GM18505 (cell line): ENCODE measurements at regions not wholly inside any gene's neighbourhood (a gene's known extent, or its start where the extent isn't known, plus 50 kb on each side); places are given as distances from the start of the nearest gene placed in this dataset.

Experiments used
- ATAC-seq: cut with Tn5 transposase; IDR thresholded peaks from one replicate; pipeline ENCODE4 v1.9.1; 2021; ENCODE audit not compliant: unreplicated experiment
- POLR2A ChIP-seq: IDR thresholded peaks from 4 replicates; pipeline ENCODE4 v1.6.1; 2011; ENCODE audit warnings: borderline replicate concordance; ENCODE audit not compliant: insufficient read depth, insufficient read length; ENCODE audit errors: extremely low read depth

DNA sequence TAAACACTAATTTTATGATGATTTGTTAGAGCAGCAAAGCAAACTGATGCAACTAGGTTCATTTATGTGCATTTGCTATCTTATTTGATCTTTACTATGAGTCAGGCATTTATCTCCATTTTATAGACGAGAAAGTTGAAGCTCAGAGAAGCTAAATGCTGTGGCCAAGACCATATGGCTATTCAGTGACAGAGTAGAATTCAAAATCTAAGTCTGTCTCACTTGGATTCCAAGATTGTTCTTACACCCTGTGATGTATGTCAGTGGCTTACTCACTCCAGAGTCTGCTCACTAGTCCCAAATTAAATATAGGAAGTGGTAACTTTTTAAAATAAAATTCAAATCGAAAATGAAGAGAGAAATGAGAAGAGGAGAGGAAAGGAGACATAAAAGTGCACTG, 114.0 kb upstream of the DDX18 start:
- no peak for ATAC-seq
- TF ChIP-seq POLR2A = no peak

DNA sequence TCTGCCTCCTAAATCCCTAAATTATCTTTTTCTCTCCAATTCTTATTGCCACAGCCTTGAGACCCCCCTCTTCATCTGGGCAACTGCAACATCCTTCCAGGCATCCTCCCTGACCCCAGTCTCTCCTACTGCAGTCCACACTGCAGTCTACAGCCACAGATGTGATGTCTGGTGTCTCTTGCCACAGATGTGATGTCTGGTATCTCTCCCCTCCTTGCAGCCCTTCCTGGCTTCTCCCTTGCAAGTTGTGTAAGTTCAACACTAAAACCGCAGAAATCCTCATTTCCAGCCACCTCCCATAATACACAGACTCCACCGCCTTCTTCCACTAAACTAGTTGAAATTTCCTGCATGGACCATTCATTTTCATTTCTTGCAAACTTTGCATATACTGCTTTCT, 113.1 kb upstream of the DDX18 start:
- TF ChIP-seq POLR2A = no peak
- no peak for ATAC-seq

DNA sequence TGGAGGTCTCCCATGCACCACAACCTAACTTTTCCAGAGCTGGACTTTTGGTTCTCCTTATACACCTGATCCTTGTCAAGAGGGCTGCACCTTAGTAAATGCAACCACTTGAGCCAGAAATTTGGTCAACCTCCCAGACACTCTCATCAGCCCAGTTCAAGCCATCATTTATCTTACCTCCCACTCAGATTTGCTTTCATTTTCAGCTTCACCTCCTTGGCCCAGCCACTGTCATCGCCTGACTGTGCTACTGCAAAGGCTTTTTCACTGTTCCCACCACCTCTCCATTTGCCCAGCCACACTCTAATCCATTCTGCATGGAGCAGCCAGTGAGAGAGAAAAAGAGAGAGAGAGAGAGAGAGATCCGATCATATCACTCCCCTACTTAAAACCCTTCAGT, 112.4 kb upstream of the DDX18 start:
- TF ChIP-seq POLR2A = no peak
- no peak for ATAC-seq

DNA sequence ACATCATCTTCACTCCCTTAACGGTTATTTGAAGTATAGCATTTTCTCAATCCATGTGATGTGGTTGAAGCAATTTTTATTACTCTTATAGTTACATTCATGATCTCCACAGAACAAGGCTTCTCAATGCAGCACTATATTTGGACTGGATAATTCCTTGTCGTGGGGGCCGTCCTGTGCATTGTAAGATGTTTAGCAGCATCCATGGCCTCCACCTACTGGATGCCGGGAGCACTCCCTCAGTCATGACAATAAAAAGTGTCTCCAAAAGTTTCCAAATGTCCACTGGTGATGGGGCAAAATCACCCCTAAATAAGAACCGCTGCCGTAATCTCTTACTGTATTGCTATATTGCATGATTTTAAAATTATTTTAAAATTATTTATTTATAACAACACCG, 110.6 kb upstream of the DDX18 start:
- no peak for ATAC-seq
- TF ChIP-seq POLR2A = no peak

DNA sequence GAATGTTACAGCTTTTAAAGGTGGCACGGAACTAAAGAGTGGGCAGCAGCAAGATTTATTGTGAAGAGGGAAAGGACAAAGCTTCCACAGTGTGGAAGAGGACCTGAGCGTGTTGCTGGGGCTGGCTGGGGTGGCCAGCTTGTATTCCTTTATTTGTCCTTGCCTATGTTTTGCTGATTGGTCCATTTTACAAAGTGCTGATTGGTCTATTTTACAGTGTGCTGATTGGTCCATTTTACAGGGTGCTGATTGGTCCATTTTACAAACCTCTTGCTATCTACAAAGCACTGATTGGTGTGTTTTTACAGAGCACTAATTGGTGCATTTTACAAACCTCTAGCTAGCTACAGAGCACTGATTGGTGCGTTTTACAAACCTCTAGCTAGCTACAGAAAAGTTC, 109.7 kb upstream of the DDX18 start:
- no peak for TF ChIP-seq POLR2A
- ATAC-seq = no peak

DNA sequence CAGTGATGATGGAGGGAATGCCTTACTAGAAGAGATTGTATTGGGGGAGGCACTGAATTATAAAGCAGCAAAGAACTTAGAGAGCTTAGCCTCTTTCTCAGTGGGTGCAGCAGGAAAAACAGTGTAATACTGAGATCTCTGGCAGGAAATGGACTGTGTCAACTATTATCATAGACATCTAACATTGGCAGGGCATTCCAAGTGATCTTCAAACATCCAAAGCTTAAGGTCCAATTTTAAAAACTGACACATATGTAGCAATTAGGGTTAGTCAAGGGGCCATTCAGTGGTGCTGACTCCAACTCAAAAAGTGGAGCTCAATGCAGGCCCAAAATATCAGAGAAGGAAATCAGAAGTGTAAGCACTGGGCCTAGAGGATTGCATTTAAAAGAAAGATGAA, 106.6 kb upstream of the DDX18 start:
- ATAC-seq = no peak

DNA sequence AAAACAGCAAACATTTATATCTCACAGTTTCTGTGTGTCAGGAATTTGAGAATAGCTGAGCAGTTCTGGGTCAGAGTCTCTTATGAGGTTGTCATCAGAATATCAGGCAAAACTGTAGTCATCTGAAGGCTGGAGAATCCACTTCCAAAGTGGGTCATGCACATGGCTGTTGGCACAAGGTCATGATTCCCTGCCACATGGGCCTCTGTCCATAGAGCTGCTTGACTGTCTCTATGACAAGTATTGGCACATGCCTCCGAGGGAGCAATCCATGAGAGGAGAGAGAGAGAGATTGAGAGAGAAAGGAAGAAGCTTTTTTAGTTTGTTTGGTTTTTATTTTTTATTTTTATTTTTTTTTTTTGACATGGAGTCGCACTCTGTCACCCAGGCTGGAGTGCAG, 101.8 kb upstream of the DDX18 start:
- ATAC-seq = no peak
- no peak for TF ChIP-seq POLR2A

More for the DNA sequence above, 106.6 kb upstream of the DDX18 start:
- no peak for TF ChIP-seq POLR2A

DNA sequence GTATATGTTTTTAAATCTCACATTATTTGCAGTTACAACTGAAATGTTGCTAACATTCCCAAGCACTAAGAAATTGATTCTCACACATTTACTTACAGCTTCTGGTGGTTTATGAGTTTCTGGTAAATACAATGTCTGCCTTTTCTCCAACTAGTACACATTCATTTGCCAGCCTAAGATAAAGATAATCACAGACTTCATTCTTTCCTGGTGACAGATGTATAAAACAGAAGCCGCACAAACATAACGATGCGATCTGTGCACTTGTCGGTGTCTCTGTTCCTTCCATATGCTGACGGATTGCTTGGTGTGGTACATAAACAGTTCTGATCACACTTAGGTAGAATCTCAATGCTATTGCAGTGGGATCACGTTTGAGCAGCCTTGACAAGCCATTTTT, 100.4 kb upstream of the DDX18 start:
- ATAC-seq = no peak
- no peak for TF ChIP-seq POLR2A

DNA sequence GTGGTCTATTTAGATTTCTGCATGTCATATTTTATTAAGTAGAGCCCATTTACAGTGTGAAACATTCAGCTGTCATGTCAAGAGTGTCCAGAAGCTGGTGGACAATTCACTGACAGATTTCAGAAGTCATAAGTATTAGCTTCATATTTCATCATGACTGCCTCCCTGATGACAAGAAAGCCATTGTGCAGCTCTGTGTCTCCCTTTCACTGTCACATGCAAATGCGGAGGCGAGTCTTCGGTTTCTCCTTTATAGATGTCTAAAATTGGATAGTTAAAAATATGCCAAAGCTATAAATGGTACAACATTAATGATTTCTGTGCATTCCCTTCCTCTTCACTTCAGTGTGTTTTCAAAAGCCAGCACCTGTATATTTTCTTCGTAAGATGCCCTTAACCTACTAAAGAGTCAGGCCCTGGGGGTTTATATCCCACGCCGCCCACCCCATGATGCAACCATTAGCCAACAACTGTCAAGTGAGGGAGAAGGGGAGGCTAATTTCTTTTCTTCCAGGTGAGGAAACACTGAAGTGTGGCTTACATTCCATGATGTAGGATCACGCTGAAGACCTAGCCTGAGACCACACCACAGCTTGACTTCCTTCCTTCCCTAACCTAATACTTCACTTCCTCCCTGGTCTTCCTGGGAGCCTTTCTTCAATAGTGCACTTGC, 99.6 kb upstream of the DDX18 start:
- TF ChIP-seq POLR2A = no peak
- ATAC-seq = no peak

DNA sequence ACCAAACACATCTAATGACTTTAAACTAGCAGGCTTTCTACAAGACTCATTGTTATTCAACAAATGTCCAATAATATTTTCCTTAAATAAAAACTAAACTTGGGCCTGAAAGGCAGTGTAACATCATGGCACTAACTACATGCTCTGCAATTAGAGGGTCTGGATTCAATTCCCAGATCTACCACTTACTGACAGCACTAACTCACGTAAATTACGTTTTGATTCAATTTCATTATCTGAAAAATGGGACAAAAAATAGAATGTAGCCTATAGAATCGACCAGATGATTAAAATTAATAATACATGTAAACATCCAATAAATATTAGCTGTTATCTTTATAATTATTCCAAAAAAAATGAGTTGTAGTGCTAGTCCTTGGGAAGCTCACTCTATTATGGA, 98.0 kb upstream of the DDX18 start:
- no peak for ATAC-seq
- no peak for TF ChIP-seq POLR2A

DNA sequence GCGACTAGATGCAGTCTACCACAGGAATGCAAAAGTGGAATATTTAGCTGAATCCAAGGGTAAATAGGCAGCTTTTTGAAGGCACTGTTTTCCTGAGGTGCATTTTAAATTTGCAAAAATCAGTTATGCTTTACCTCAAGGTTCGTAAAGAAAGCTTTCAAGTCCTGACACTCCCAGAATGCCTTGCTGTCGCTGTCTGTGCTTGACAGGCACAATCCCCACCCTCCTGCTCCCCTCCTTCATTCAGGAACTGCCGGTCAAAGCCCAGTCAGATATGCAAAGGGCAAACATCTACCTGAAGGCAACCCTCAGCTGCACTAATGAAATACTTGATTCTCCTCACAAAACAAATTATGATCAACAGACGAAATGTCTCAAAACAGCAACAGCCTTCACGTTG, 97.4 kb upstream of the DDX18 start:
- TF ChIP-seq POLR2A = no peak
- no peak for ATAC-seq

DNA sequence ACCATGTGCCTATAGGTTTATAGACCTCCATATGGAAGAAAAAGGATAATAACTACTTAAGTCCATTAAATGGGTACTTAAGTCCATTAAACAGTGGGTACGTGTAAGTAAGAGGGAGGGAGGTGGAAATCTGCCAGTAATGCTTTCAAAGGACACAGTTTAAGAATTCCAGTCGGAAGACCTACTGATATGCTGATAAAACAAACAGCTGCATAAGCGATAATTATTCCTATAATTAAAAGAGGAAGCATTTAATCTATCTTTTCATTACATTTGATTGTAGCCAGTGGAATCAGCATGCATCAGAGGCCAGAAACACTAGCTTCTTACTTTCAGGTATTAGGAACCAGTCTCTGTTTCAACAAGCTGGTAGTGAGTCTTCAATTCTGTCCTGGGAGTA, 96.4 kb upstream of the DDX18 start:
- ATAC-seq = no peak
- TF ChIP-seq POLR2A = no peak

DNA sequence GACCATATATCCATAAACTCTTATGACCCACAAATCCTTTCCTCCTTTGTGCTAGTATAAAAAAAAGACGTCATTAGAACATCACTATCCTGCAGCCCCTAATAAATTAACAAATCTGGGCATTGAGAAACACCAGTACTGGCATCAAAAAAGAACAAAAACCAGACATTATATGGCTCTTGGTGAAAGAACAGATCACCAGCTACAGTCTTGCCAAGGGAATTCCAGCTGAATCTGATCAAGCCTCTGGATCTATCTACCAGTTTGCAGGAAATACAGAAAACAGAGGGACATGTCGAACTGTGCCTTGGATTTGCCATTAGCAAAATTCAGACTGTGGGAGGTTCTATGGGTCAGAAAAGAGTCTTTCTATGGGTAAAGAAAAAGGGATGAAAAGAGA, 93.7 kb upstream of the DDX18 start:
- TF ChIP-seq POLR2A = no peak
- no peak for ATAC-seq

DNA sequence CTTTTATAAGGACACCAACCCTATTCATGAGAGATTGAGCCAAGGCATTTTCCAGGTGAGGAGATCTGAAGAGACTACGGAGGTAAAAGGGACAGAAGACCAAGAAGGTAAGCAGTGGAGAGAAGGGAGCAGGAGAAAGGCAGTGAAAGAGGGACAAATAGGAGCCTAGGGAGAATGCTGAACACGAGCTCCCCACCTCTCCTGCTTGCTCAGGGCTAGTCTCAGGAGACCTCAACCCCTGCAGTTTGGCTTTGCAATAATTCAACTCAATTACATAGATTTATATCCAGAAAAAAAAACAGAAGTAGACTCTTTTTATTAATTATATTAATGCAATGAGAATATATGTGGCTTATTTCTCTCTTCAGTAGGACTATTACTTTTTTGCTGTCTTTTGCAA, 91.0 kb upstream of the DDX18 start:
- TF ChIP-seq POLR2A = no peak
- ATAC-seq = no peak

DNA sequence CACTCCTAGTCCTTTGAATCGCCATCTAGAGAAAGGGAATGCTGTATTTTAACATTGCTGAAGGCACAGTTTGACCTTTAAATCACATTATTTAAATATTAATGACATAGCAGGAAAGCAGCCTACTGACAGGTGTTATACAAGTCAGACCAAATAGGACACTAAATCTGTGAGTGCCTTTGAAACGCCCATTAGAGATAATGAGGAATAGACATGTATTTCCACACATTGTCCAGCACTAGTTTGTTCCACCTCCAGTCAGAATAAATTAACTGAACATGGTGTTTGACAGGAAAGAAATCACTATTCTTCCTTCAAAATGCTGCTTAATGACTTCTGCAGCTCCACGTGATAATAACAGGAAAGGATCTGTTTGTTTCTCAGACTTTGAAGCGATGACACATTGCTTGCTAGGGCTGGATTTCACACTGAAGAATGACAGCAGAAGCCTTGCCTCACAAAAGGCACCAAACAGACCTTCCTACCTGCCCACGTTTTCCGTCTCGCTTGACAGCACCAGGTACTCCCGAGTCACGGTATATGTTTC, 90.5 kb upstream of the DDX18 start:
- no peak for TF ChIP-seq POLR2A
- no peak for ATAC-seq
